Sigmoid colon (tissue), 6 donors: ENCODE measurements at regions not wholly inside any gene's neighbourhood (a gene's known extent, or its start where the extent isn't known, plus 50 kb on each side); places are given as distances from the start of the nearest gene placed in this dataset.

ENCODE experiments used
- DNase-seq: peaks from one replicate; pipeline ENCODE4 v3.0.0-alpha.2; 2019
- H3K27ac ChIP-seq, 4 donors: fragments of 200-600 bp; sonication (generic); one replicate each; pipeline ENCODE4 v1.5.1; 2016 to 2019; ENCODE audit warnings: mild to moderate bottlenecking in 1 of 4
- H3K27me3 ChIP-seq, 3 donors: fragments of 200-600 bp; sonication (generic); one replicate each; pipeline ENCODE4 v1.5.1; 2019; ENCODE audit warnings: mild to moderate bottlenecking in 1 of 3
- H3K36me3 ChIP-seq, 4 donors: fragments of 200-600 bp; sonication (generic); one replicate each; pipeline ENCODE4 v1.5.1; 2016 to 2019
- H3K4me1 ChIP-seq, 4 donors: fragments of 200-600 bp; sonication (generic); one replicate each; pipeline ENCODE4 v1.5.1; 2017 to 2019
- H3K4me3 ChIP-seq, 4 donors: fragments of 200-600 bp; sonication (generic); one replicate each; pipeline ENCODE4 v1.5.1; 2017 to 2019; ENCODE audit warnings: mild to moderate bottlenecking in 2 of 4, moderate library complexity in 1 of 4
- H3K9me3 ChIP-seq, 4 donors: fragments of 200-600 bp in 3 of 4; sonication (generic) in 3 of 4; one replicate each; pipeline versions ENCODE4 v1.5.1 to v1.6.1; 2013 to 2019
- CTCF ChIP-seq, 4 experiments: fragments of 450-650 bp in 3 of 4; fragments of 200-600 bp in 1 of 4; IDR thresholded peaks; one replicate each; pipeline ENCODE4 v1.5.1; 2016 to 2019; ENCODE audit warnings: antibody characterized with exemption in 4 of 4, mild to moderate bottlenecking in 3 of 4, moderate library complexity in 2 of 4
- EP300 ChIP-seq, 4 donors: sonication (generic); formaldehyde crosslinking; IDR thresholded peaks; one replicate each; pipeline ENCODE4 v1.6.1; 2017; ENCODE audit warnings: antibody characterized with exemption in 4 of 4
- POLR2A ChIP-seq, 2 donors: fragments of 450-650 bp; IDR thresholded peaks; one replicate each; pipeline ENCODE4 v1.6.1; 2016; ENCODE audit warnings: antibody characterized with exemption in 2 of 2, mild to moderate bottlenecking in 2 of 2, moderate library complexity in 2 of 2
- POLR2AphosphoS5 ChIP-seq, 4 donors: sonication (generic); formaldehyde crosslinking; IDR thresholded peaks; one replicate each; pipeline ENCODE4 v1.6.1; 2017; ENCODE audit warnings: antibody characterized with exemption in 4 of 4
- WGBS, 2 donors: extraction: QIAGEN DNeasy Blood & Tissue Kit; methylation state at CpG; one replicate each; pipeline ENCODE4 v1.1.7; 2013; 5-methylcytosine and 5-hydroxymethylcytosine counted together
- intact Hi-C: fragments of 100-400 bp; cut with DNase I; formaldehyde crosslinking; loops from one replicate; pipeline ENCODE4 v1.15.1; 2023
- donor health status: healthy with polysubstance abuse.
- donor health status: healthy.

GRCh38 chr2:217103752-217104545 lies 244.1 kb upstream of the TNP1 start:
- intact Hi-C loops = no loop called here
- Histone ChIP-seq H3K36me3 (no peaks in the 10 kb centered on the region), H3K27me3 (no peaks in the 10 kb centered on the region), H3K27ac (peak overlapping the region in 2 of 4 donors; percentile 39 to 68), H3K4me1 (peaks cover 0 to 16% (median 7%) of the 10 kb centered on the region in 4 donors), H3K4me3 (no peak overlapping the region), H3K9me3 (no peaks in the 10 kb centered on the region)
- DNase-seq = no peak
- 70 to 84% methylated on average over 4 of the region's 4 CpGs for WGBS, 2 donors
- TF ChIP-seq CTCF (IDR thresholded peaks at IDR 0.05) (no peak), POLR2AphosphoS5 (IDR thresholded peaks at IDR 0.05) (no peak), POLR2A (IDR thresholded peaks at IDR 0.05) (no peak), EP300 (IDR thresholded peaks at IDR 0.05) (no peak)

GRCh38 chr2:217102956-217103355 lies 243.1 kb upstream of the TNP1 start:
- no peaks in the 10 kb centered on the region for H3K36me3 ChIP-seq
- H3K4me3 ChIP-seq = no peak overlapping the region
- no peak overlapping the region for H3K27ac ChIP-seq
- H3K4me1 ChIP-seq = peaks cover 0 to 16% (median 7%) of the 10 kb centered on the region in 4 donors
- 83 to 86% methylated on average over 1 of the region's 1 CpG for WGBS, 2 donors
- H3K27me3 ChIP-seq = no peaks in the 10 kb centered on the region
- H3K9me3 ChIP-seq = no peaks in the 10 kb centered on the region
- TF ChIP-seq POLR2AphosphoS5 (IDR thresholded peaks at IDR 0.05) (no peak), EP300 (IDR thresholded peaks at IDR 0.05) (no peak), POLR2A (IDR thresholded peaks at IDR 0.05) (no peak), CTCF (IDR thresholded peaks at IDR 0.05) (no peak)
- DNase-seq = no peak
- intact Hi-C loops = no loop called here

- Histone ChIP-seq H3K27ac (no peak overlapping the region), H3K4me3 (no peak overlapping the region), H3K9me3 (no peaks in the 10 kb centered on the region), H3K4me1 (peaks cover 0 to 16% (median 7%) of the 10 kb centered on the region in 4 donors), H3K27me3 (no peaks in the 10 kb centered on the region), H3K36me3 (no peaks in the 10 kb centered on the region)
- intact Hi-C loops = no loop called here
- no peak for DNase-seq
- no peak for TF ChIP-seq POLR2AphosphoS5 (IDR thresholded peaks at IDR 0.05)
- no peak for TF ChIP-seq POLR2A (IDR thresholded peaks at IDR 0.05)
- no peak for TF ChIP-seq CTCF (IDR thresholded peaks at IDR 0.05)
- no peak for TF ChIP-seq EP300 (IDR thresholded peaks at IDR 0.05)
- WGBS, 2 donors = 80 to 91% methylated on average over 6 of the region's 6 CpGs
These were observed 242.1 kb upstream of the TNP1 start for GRCh38 chr2:217101972-217102371.

- no peak for DNase-seq
These were observed 239.7 kb upstream of the TNP1 start for GRCh38 chr2:217099561-217099960.

More at GRCh38 chr2:217099561-217099960, 239.7 kb upstream of the TNP1 start:
- TF ChIP-seq CTCF (IDR thresholded peaks at IDR 0.05) = no peak
- no peak for TF ChIP-seq POLR2AphosphoS5 (IDR thresholded peaks at IDR 0.05)
- TF ChIP-seq EP300 (IDR thresholded peaks at IDR 0.05) = no peak
- TF ChIP-seq POLR2A (IDR thresholded peaks at IDR 0.05) = no peak
- Histone ChIP-seq H3K4me1 (peaks cover 0 to 9% (median 1%) of the 10 kb centered on the region in 4 donors), H3K9me3 (no peaks in the 10 kb centered on the region), H3K27ac (no peak overlapping the region), H3K4me3 (no peak overlapping the region), H3K27me3 (no peaks in the 10 kb centered on the region), H3K36me3 (no peaks in the 10 kb centered on the region)
- intact Hi-C loops = no loop called here
